GM04503 (cell line): ENCODE measurements at regions not wholly inside any gene's neighbourhood (a gene's known extent, or its start where the extent isn't known, plus 50 kb on each side); places are given as distances from the start of the nearest gene placed in this dataset.
A peak's percentile ranks its signal among the peaks of the same experiment; 100 is the strongest.
"Not testable (repeated sequence)": the region's sequence is repeated elsewhere in the genome, so short reads cannot be mapped to it uniquely, and the experiment has no call there.

Source experiments
- DNase-seq: peaks from one replicate; pipeline ENCODE4 v3.0.0-alpha.2; 2012; ENCODE audit warnings: low read depth

DNA sequence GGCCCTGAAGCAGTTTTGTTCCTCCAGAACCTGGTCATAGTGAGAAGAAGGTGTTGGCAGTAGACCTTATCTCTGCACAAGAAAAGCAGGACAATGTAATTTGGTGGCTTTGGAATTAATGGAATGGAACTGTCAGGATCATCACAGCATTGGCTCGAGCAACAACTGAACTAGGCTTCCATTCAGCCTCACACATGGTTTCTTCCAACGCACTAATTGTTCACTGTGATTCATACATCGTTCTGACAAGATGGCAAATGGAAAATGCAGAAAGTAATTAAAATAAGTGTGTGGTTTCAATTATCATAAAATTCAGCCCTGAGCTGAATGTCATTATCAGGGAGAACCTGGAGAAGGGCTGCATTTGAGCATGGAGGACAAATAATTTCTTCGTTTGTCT lies 80.6 kb downstream of the MFSD1 start:
- no peak for DNase-seq

DNA sequence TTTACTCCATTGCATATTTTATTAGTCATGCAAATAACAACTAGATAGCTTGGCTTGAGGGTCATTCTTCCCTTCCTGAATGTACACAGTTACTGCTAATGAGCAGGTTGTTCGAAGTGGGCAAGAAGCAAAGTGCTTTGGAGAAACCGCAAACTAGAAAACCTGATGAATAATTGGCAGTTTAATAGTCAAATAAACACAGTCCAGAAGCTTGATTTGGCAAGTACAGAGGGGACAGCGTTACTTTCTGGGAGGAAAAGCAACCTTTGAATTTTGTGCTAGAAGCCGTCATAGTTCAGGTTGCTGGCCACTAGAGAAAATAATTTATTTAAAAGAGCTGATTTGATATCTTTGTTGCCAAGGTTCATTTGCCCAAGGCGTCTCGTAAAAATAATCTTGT lies 94.9 kb downstream of the MFSD1 start:
- DNase-seq = no peak

DNA sequence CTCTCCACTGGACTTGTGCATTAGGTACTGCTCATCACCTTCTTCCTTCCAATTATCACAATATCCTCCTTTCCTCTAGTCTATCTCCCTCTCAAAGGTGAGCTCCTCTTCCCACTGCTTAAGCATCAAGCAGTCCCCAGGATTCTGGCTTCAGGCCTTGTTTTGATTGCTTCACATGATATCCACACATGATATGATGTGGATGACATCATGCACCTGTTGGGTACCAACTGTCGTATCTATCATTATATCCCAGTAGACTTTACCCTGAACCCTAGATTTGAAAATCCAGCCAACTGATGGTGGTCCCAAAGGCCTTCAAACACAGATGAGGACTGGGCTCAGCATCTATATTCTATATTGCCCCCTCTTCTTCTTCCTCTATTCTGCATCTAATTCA lies 104.9 kb downstream of the MFSD1 start:
- no peak for DNase-seq

DNA sequence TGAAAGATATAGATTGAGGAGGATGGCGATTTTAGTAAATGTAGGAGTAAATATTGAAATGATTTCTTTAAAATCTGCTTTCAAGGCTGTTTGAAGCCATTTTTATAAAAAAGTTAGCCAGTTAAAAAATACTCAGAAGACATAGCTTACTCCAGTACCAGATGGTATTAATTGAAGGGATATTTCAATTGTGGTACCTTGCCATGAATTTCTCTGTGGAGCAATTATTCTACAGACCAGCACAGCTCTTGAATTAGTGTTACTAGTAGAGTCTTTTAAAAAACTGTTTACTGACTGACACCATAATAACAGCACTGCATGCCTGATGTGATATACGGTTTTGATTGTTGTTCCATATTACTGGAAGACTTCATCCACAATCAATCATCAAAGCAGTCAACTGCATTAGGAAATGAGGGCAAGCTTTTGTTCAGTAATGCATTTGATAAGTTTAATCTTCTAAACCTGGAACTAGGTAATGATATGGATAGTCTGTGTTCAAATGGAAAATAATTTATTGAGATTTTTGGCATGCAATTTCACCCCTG lies 106.4 kb downstream of the MFSD1 start:
- no peak for DNase-seq

DNA sequence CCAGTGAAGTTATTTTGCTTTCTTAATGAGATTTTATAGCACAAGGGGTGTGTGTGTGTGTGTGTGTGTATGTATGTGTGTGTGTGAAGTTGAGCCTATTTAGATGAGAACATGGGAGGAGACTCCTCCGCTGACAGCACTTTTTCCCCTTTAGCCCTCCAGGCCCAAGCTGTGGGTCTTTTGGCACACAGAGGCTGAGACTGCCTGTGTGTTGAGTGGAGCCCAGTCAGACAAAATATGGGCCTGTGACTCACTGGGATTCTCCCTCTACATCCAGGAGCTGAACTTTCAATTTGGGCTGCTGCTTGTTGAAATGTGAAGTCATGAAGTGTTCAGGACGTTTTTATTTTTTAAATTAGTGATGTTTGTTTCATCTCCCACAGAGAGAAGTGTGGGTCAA lies 108.0 kb downstream of the MFSD1 start:
- DNase-seq = peak; percentile 48

DNA sequence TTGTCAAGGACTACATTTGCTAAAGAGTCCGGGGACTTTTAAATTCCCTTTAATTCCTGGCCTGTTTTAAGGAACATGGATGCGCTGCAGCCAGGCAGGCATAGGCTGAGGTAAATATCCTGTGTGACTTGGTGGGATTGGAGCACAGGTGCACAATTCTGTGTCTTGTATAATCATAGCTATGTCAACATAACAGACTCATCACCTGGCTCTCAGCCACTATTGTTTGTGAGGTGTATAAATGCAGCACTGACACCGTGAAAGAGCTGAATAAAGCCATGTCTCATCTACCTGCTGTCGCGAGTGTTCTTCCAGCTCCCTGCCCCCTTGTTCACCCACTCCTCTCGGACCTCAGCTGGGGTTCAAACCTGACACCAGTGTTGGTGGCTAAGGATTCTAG lies 109.7 kb downstream of the MFSD1 start:
- DNase-seq = no peak

DNA sequence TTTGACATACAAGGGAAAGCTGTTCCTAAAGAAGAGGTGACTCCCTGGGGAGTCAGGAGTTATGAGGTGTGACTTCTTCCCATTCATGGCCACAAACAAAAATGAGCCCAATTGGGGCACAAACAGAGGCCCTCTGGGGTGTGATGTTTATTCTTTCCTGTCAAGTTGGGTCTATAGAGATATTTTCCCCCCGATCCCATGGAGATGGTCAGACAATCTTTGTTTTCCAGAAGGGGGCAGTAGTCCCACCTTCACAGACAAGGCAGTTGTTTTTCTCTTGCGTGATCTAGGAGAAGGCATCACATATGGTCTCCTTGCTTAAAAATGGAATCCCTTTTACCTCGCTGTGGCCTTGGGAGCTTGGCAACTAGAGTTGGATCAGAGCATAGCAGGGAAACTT lies 110.3 kb downstream of the MFSD1 start:
- no peak for DNase-seq

DNA sequence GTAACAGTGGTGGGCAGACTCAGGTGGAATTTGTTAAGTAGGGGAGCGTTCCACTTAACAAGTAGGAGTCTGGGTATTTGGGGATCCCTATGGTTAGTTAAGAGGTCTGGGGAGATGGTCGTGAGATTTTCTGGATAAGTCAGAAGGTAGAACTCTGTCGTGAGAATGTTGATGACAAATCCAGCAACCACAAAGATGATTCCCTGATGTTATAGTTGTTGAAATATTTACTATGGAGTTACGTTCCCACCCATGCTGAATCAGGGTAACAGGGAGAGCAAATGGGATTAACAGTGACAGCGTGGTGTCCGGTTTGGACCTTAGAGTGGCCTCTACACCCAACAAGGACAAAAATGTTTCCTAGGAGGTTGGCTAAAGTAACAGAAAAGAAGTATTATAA lies 110.8 kb downstream of the MFSD1 start:
- DNase-seq = peak; percentile 26

DNA sequence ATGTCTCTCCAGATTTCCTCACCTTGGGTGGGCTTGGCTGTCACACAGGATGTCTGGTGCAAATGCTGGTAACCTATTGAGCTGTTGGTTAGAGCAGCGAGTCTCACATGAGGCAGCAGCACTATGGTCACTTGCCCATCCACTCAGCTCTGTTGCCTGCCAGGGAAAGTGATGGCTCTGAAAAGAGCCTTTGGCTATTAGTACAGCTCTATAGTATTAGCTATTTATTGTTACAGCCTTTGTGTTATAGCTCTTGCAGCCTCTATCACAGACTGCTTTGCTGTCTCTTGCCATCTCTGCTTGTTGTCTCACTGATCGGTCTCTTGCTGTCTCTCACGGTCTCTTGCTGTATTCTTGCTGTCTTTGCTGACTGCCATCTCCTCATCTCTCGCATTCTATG lies 114.3 kb downstream of the MFSD1 start:
- DNase-seq = no peak

DNA sequence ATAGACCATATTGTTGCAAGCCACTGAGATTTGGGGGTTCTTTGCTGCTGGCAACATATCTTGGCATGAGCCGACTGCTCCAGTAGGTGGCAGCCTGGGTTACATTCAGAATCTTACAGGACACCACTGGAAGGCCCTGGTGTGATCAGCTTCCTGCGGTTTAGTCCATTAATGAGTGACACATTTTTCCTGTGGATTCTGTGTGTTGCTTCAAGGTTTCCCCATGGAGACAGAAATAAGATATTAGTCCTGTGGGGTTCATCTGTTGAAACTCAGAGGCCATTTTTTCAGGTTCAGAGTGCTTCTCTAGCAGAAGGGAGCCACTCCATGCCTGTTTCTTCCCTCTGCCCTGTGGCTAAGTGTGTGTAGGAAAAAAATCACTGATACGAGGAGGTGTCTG lies 116.2 kb downstream of the MFSD1 start:
- peak; percentile 79 for DNase-seq

DNA sequence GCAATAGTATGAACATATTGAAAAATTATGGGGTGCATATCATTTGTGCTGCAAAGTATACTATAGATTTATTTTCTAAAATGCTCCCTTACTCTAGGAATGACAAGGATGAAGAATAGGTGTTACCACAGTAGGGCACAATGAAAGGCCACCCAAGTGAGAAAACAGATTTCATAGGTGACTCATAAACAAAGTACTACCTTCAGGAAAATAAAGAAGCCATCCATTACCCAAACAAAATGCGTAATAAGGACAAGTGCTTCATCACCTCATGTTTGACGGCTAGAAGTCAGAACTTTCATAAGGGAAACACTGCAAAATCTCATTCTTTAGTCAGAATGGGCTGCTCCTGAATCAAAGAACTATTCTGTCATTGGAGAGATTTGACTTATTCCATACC lies 116.6 kb downstream of the MFSD1 start:
- no peak for DNase-seq

DNA sequence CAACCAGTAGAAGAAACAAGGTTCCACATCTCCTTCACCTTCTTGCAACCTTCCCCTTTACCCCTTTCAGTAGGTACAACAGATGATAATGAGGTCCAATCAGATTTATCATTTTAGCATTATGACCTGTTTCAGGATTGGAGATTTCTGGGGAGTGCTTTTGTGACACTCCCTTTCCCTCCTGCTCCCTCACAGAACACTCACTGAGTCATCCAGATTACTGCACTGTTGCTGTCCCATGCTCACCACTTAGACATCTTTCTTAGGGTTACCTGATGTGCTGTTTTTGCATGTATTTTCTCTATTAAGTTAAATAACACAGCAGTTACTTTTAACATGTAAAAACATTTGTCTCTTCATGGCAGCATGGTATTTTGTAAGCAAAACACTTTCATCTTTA lies 118.5 kb downstream of the MFSD1 start:
- DNase-seq = no peak

DNA sequence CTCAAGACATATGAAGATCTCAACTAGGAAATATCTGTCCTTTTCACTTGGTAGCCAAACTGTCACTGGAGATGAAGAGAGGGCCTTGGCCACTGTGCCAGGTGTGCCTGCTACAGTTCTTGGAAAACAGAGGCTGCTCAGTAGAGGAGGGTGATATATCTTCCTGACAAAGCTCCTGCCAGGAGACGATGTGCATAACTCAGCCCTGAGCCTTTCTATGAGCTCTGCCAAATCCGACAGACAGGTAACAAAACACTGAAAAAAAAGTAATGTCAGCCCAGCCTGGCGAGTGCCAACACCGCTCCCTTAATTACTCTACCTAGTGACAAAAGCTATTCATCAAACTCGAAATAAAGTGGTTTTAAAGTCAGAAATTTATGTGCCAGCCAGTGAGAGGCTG lies 123.2 kb downstream of the MFSD1 start:
- DNase-seq = no peak

DNA sequence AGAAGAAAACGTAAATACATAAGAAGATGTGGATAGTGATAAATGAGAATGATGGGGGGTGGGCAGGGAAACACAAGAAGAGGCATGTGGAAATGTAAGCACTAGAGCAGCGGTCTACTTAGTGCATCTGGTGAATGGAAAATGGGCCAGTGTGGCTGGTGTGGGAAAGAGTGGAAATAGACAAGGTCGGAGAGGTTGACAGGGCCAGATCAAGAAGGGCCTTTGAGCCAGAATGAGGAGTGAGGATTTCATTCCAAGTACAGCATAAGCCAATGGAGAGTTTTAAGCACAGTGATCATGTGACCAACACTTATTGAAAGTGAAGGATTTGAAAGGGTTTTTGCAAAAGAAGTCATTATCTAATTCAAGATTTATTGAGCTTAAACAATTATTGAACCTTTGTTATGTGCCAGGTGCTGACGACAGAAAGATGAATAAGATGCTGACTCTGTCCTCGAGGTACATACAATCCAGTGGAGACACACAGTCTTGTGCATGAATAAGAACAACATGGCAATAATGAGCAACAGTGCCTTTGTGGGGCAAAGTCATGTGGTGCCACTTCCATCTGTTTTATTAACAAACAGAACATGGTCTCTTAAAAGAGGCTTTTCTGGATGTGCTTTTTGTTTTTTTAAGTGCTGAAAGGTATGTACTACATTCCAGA lies 124.1 kb downstream of the MFSD1 start:
- no peak for DNase-seq

DNA sequence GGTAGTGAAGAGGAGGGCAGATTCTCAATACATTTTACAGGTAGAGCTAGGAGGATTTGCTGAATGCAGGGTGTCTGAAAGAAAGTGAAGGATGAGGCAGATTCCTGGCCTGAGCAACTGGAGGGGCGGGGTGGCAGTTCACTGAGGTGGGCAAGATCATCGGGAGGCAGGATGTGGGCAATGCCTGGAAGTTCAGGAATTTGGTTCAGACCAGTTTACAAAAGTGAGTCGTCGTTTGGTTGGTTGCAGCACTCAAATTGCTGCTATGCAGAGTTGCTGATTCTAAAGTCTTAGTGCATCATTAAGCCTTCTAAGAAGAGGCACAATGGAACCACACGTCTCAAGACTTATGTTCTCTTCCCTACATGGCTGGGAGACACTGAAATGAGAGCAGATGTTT lies 134.0 kb downstream of the MFSD1 start:
- DNase-seq = no peak

DNA sequence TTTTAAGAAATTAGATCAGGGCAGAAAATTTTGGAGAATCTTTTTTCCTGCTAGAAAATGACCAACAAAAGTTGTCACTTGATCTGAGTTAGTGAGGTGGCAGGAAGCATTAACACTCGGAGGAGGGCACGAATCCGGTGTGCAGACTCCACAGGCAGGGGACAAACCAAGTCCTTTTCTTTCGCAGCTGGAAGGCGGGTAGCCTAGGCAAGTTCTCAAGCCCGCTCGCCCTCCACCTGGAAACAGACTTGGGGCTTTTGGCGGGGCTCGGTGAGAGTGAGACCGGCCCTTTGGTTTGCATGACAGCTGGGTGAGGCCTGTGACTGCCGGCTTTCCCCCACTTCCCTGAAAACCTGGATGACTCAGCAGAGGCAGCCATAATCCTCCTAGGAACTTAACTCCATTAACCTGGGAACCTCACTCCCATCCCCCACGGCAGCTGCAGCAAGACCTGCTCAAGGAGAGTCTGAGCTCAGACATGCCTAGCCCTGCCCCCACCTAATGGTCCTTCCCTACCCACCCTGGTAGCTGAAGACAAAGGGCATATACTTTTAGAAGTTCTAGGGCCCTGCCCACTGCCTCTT lies 134.8 kb downstream of the MFSD1 start:
- DNase-seq = no peak

DNA sequence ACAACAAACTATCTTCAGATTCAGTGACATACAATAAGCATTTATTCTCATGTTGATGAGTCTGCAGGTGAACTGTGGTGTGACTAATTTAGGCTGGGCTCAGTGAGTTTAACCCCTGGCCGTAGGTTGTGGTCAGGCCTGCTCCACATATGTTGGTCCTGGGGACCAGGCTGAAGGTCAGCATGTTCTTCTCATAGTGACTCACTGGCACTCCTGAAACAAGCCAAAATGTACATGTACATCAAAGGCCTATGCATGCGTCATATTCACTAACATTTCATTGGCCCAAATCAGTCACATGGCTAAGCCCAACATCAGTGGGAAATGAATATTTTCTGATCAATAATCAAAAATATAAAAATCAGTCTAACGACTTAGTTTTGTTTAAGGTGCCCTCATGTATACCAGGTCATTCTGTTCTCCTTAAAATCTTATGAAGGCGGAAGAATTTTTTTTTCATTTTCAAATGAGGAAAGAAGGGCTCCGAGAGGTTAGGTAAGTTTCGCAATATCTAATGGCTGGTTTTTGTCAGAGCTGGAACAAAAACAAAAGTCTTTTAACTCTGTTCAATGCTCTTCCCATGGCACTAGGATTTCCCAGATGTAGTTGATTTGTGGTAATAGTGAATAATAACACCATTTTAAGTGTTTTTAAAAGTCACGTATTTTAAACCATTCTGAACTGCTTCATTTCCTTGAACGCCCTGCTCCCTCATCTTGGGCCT lies 148.5 kb downstream of the MFSD1 start:
- DNase-seq = no peak

DNA sequence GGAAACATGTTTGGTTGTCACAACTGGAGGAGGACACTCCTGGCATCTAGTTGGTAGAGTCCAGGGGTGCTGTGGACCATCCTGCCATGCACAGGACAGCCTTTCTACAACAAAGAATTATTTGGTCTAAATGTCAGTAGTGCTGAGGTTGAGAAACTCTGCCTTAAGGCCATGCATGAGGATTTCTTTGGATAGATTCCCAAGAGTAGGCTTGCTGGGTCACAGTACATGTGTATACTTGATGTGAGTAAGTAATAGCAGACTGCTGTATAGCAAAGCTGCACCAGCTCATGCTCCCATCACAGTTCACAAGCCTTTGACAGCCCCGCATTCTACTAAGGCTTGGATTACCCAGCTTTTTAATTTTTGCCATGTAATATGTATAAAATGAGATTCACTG lies 151.3 kb downstream of the MFSD1 start:
- no peak for DNase-seq

DNA sequence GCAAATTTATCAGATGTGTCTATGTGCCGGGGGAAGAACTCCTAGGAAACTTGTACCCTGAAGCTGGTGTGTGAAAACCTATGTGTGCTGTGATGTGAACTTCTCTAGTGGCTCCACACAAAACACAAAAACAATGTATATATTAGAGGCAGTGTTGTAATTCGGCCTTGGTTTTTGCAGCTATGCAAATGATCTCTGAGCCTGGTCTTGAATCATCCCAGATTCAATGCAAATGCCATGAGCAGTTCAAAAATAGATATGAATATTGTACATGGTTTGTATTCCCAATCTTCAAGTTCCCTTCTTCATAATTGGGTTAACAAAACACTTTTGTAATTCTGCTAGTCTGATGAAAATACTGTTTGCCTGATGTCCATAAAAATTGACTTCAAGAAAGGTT lies 152.6 kb downstream of the MFSD1 start:
- DNase-seq = no peak

DNA sequence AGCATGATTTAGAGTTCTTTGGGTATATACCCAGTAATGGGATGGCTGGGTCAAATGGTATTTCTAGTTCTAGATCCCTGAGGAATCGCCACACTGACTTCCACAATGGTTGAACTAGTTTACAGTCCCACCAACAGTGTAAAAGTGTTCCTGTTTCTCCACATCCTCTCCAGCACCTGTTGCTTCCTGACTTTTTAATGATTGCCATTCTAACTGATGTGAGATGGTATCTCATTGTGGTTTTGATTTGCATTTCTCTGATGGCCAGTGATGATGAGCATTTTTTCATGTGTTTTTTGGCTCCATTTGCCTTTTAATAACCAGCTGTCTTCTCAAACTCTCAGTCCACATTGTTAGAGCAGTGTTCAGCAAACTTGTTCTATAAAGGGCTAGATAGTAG lies 155.9 kb downstream of the MFSD1 start:
- not testable (repeated sequence) for DNase-seq

DNA sequence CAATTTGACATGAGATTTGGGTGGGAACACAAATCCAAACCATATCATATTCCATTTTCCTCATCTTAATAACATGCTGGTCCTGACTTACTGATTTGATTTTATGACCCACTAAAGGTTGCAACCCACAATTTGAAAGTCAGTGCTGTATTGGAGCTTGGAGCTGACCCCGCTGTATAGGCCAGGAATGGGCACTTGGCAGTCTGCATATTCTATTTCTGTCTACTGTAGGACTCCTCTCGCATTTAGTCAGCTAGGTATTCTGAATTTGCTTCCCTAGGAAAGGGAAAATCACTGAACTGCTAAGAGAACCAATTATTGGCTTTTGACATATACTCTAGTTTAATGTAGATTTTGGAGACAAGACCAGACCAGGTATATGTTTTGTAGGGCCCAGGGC lies 157.0 kb downstream of the MFSD1 start:
- no peak for DNase-seq

DNA sequence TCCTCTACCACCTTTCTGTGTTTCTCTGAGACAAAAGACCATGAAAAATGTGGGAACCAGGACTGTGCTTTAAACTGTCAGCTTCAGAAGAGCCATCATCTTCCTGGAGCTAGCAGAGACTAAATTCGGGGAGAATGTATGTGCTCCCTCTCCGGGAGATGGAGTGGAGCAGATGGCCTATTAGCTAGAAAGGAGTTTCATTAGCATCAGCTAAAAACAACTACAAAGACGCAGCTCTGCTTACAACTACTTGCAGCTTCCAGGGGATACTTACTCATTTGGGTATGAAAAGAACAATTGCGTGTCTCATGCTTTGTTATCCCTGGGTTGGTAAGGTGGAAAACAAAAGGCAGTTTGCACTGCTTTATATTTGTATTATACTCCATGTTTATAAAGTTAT lies 159.6 kb downstream of the MFSD1 start:
- DNase-seq = no peak

DNA sequence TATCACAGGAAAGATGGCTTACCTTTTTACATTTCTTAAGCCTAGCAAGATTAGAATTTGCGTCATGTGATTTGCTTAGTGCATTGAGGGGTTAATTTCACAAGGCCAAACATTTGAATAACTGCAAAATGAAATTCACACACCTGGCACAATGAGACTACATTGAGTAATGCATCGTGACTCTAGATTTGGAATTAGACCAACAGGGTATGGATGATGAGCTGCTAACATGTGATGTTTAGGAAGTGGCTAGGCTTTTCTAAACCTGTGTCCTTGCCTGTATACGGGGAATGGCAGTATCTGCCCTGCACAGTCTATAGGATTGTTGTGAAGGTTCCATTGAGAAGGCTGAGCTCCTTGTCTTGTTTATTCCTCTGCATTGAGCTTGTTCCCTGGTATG lies 160.1 kb downstream of the MFSD1 start:
- no peak for DNase-seq

DNA sequence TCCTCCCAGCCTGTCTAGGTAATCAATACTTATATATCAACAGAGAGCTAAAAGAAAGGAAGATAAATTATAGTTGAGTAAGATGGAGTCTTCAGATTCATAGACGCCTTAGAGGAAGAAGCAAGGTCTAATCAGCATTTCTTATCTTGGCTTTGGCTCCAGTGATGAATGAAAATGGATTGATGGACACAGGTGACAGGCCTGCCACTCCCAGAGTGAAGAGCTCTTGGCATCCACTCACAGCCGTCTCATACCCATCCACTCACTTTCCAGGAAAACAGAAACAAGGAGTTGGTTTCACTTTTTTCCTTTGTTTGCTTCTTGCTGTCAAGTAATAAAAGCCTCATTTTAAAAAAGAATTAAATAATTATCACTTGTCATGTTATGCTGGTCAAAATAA lies 168.2 kb downstream of the MFSD1 start:
- DNase-seq = no peak
